ENCODE measurements at regions not wholly inside any gene's neighbourhood (a gene's known extent, or its start where the extent isn't known, plus 50 kb on each side); places are given as distances from the start of the nearest gene placed in this dataset.

DNA sequence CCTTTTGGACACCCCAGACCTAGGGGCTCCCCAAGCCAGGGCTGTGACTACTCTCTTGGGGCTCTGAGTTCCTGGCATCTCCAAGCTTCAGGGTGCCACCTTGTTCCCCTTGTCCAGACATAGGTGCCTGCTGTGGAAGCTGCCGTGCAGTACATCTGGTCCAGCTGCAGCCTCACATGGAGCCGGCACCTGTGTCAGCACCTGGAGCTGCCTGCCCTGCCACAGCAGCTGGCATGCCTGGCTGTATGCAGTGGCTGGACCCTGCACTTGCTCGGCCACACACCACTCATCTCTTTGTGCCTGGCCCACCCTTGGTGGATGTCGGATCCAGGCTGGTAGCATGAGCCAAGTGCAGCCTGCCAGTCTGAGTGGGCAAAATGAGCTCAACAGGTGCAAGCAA, 775.8 kb downstream of the CDH11 start:
- TF ChIP-seq EZH2 (IDR thresholded peaks at IDR 0.05) = no peak
- no peak for TF ChIP-seq POLR2AphosphoS5 (IDR thresholded peaks at IDR 0.05; ENCODE audit: borderline replicate concordance, low read depth, low read length)

Data from SK-N-MC (cell line).